Sigmoid colon (tissue), 6 donors: ENCODE measurements at regions not wholly inside any gene's neighbourhood (a gene's known extent, or its start where the extent isn't known, plus 50 kb on each side); places are given as distances from the start of the nearest gene placed in this dataset.

Source experiments
- DNase-seq: peaks from one replicate; pipeline ENCODE4 v3.0.0-alpha.2; 2019
- H3K27ac ChIP-seq, 4 donors: fragments of 200-600 bp; sonication (generic); one replicate each; pipeline ENCODE4 v1.5.1; 2016 to 2019; ENCODE audit warnings: mild to moderate bottlenecking in 1 of 4
- H3K27me3 ChIP-seq, 3 donors: fragments of 200-600 bp; sonication (generic); one replicate each; pipeline ENCODE4 v1.5.1; 2019; ENCODE audit warnings: mild to moderate bottlenecking in 1 of 3
- H3K36me3 ChIP-seq, 4 donors: fragments of 200-600 bp; sonication (generic); one replicate each; pipeline ENCODE4 v1.5.1; 2016 to 2019
- H3K4me1 ChIP-seq, 4 donors: fragments of 200-600 bp; sonication (generic); one replicate each; pipeline ENCODE4 v1.5.1; 2017 to 2019
- H3K4me3 ChIP-seq, 4 donors: fragments of 200-600 bp; sonication (generic); one replicate each; pipeline ENCODE4 v1.5.1; 2017 to 2019; ENCODE audit warnings: mild to moderate bottlenecking in 2 of 4, moderate library complexity in 1 of 4
- H3K9me3 ChIP-seq, 4 donors: fragments of 200-600 bp in 3 of 4; sonication (generic) in 3 of 4; one replicate each; pipeline versions ENCODE4 v1.5.1 to v1.6.1; 2013 to 2019
- EP300 ChIP-seq, 4 donors: sonication (generic); formaldehyde crosslinking; IDR thresholded peaks; one replicate each; pipeline ENCODE4 v1.6.1; 2017; ENCODE audit warnings: antibody characterized with exemption in 4 of 4
- POLR2A ChIP-seq, 2 donors: fragments of 450-650 bp; IDR thresholded peaks; one replicate each; pipeline ENCODE4 v1.6.1; 2016; ENCODE audit warnings: antibody characterized with exemption in 2 of 2, mild to moderate bottlenecking in 2 of 2, moderate library complexity in 2 of 2
- POLR2AphosphoS5 ChIP-seq, 4 donors: sonication (generic); formaldehyde crosslinking; IDR thresholded peaks; one replicate each; pipeline ENCODE4 v1.6.1; 2017; ENCODE audit warnings: antibody characterized with exemption in 4 of 4
- WGBS, 2 donors: extraction: QIAGEN DNeasy Blood & Tissue Kit; methylation state at CpG; one replicate each; pipeline ENCODE4 v1.1.7; 2013; 5-methylcytosine and 5-hydroxymethylcytosine counted together
- intact Hi-C: fragments of 100-400 bp; cut with DNase I; formaldehyde crosslinking; loops from one replicate; pipeline ENCODE4 v1.15.1; 2023
- TF ChIP-seq, protein P1 (sequence below), 4 experiments: fragments of 450-650 bp in 3 of 4; fragments of 200-600 bp in 1 of 4; IDR thresholded peaks; one replicate each; pipeline ENCODE4 v1.5.1; 2016 to 2019; ENCODE audit warnings: antibody characterized with exemption in 4 of 4, mild to moderate bottlenecking in 3 of 4, moderate library complexity in 2 of 4
- donor health status: healthy with polysubstance abuse.
- donor health status: healthy.

DNA sequence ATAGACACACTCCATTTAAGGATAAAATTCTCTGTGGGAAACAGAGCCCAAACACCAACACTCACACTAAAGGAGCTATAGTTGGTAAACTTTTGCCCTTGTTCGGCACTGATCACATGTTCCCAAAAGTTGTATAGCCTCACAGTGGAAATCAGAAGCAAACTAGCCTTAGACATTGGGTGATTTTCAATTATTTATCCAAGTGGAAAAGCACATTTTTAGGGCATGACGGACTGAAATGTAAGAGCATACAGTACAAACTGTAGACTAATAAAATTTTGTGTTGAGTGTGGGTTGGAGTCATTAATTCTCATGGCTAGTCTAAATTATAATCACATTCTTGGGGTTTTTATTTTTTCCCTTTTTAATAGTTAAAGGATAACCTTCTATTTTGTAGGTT, 202.4 kb downstream of the MOXD1 start:
- 81 to 83% methylated on average over 2 of the region's 2 CpGs for WGBS, 2 donors
- H3K4me1 ChIP-seq, result peaks cover 0 to 9% (median 0%) of the 10 kb centered on the region in 4 donors
- no peaks in the 10 kb centered on the region for H3K27me3 ChIP-seq
- H3K4me3 ChIP-seq, result no peak overlapping the region
- DNase-seq, result no peak
- H3K36me3 ChIP-seq, result no peaks in the 10 kb centered on the region
- peak overlapping the region in 1 of 4 donors; percentile 52 for H3K27ac ChIP-seq
- TF ChIP-seq POLR2AphosphoS5 (IDR thresholded peaks at IDR 0.05) (no peak), POLR2A (IDR thresholded peaks at IDR 0.05) (no peak), EP300 (IDR thresholded peaks at IDR 0.05) (no peak)
- TF ChIP-seq, protein P1, sequence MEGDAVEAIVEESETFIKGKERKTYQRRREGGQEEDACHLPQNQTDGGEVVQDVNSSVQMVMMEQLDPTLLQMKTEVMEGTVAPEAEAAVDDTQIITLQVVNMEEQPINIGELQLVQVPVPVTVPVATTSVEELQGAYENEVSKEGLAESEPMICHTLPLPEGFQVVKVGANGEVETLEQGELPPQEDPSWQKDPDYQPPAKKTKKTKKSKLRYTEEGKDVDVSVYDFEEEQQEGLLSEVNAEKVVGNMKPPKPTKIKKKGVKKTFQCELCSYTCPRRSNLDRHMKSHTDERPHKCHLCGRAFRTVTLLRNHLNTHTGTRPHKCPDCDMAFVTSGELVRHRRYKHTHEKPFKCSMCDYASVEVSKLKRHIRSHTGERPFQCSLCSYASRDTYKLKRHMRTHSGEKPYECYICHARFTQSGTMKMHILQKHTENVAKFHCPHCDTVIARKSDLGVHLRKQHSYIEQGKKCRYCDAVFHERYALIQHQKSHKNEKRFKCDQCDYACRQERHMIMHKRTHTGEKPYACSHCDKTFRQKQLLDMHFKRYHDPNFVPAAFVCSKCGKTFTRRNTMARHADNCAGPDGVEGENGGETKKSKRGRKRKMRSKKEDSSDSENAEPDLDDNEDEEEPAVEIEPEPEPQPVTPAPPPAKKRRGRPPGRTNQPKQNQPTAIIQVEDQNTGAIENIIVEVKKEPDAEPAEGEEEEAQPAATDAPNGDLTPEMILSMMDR (IDR thresholded peaks at IDR 0.05), result no peak
- no peaks in the 10 kb centered on the region for H3K9me3 ChIP-seq
- intact Hi-C loops, result no loop called here

DNA sequence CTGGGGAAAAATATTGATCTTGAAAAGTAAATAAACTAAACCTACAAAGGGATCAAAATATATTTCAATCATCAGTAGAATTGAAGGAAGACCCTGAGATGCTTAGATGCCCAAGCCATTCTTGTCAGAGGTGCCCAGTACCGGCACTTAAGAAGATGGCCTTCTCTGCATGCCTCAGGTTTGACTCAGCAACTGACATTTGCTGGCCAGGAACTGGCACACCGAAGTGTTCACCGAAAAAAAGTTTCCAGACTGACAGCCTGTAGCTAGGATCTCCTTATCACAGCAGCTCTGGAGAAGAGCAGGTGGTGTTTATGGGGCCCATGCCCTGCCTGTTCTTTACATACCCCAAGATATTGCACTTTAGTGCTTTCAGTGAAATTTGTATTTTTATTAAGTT, 203.2 kb downstream of the MOXD1 start:
- 68 to 85% methylated on average over 3 of the region's 3 CpGs for WGBS, 2 donors
- TF ChIP-seq POLR2AphosphoS5 (IDR thresholded peaks at IDR 0.05) (no peak), EP300 (IDR thresholded peaks at IDR 0.05) (no peak), POLR2A (IDR thresholded peaks at IDR 0.05) (no peak)
- TF ChIP-seq, protein P1 (IDR thresholded peaks at IDR 0.05), result no peak
- Histone ChIP-seq H3K4me3 (no peak overlapping the region), H3K27ac (no peak overlapping the region), H3K27me3 (no peaks in the 10 kb centered on the region), H3K9me3 (no peaks in the 10 kb centered on the region), H3K4me1 (peaks cover 0 to 7% (median 0%) of the 10 kb centered on the region in 4 donors), H3K36me3 (no peaks in the 10 kb centered on the region)
- intact Hi-C loops, result no loop called here
- DNase-seq, result no peak

GRCh38 chr6:132194529-132194928, 206.7 kb downstream of the MOXD1 start:
- 74 to 89% methylated on average over 3 of the region's 3 CpGs for WGBS, 2 donors

GRCh38 chr6:132192631-132193030, 208.6 kb downstream of the MOXD1 start:
- Histone ChIP-seq H3K9me3 (no peaks in the 10 kb centered on the region), H3K4me1 (peaks cover 0 to 11% (median 4%) of the 10 kb centered on the region in 4 donors)

More at GRCh38 chr6:132194529-132194928, 206.7 kb downstream of the MOXD1 start:
- no peak overlapping the region for H3K27ac ChIP-seq
- TF ChIP-seq POLR2AphosphoS5 (IDR thresholded peaks at IDR 0.05) (no peak), EP300 (IDR thresholded peaks at IDR 0.05) (no peak), POLR2A (IDR thresholded peaks at IDR 0.05) (no peak)
- TF ChIP-seq, protein P1 (IDR thresholded peaks at IDR 0.05), result no peak
- no peak overlapping the region for H3K4me3 ChIP-seq
- peaks cover 0 to 11% (median 4%) of the 10 kb centered on the region in 4 donors for H3K4me1 ChIP-seq
- DNase-seq, result no peak
- no peaks in the 10 kb centered on the region for H3K27me3 ChIP-seq
- H3K36me3 ChIP-seq, result no peaks in the 10 kb centered on the region
- no peaks in the 10 kb centered on the region for H3K9me3 ChIP-seq
- intact Hi-C loops, result no loop called here

More at GRCh38 chr6:132192631-132193030, 208.6 kb downstream of the MOXD1 start:
- Histone ChIP-seq H3K4me3 (no peak overlapping the region), H3K36me3 (no peaks in the 10 kb centered on the region), H3K27me3 (no peaks in the 10 kb centered on the region), H3K27ac (peak overlapping the region in 1 of 4 donors; percentile 51)
- TF ChIP-seq, protein P1 (IDR thresholded peaks at IDR 0.05), result no peak
- TF ChIP-seq POLR2AphosphoS5 (IDR thresholded peaks at IDR 0.05) (no peak), POLR2A (IDR thresholded peaks at IDR 0.05) (no peak), EP300 (IDR thresholded peaks at IDR 0.05) (no peak)
- no peak for DNase-seq
- intact Hi-C loops, result no loop called here
- 94 to 95% methylated on average over 5 of the region's 5 CpGs for WGBS, 2 donors
